ENCODE measurements at regions not wholly inside any gene's neighbourhood (a gene's known extent, or its start where the extent isn't known, plus 50 kb on each side); places are given as distances from the start of the nearest gene placed in this dataset.

GRCh38 chr2:6652251-6652650, 213.5 kb downstream of the CMPK2 start:
- Histone ChIP-seq H3K9ac (no peak overlapping the region), H3K27me3 (ENCODE audit: insufficient read depth) (no peaks in the 10 kb centered on the region), H3K36me3 (replicated peaks in 1 of 2; ENCODE audit: control insufficient read depth in 1 of 2, insufficient read depth in 2 of 2, low read length in 1 of 2) (no peaks in the 10 kb centered on the region), H3K4me1 (ENCODE audit: control insufficient read depth in 1 of 2, insufficient read depth in 2 of 2, low read depth in 1 of 2, low read length in 1 of 2) (no peaks in the 10 kb centered on the region; a peak in 1 of 4 replicates), H3K9me3 (no peaks in the 10 kb centered on the region), H3K27ac (ENCODE audit: low read depth in 2 of 2, low read length in 1 of 2) (no peak overlapping the region), H4K20me1 (ENCODE audit: insufficient read depth) (no peaks in the 10 kb centered on the region), H3K4me3 (ENCODE audit: low read depth in 2 of 2, low read length in 1 of 2) (no peak overlapping the region), H3K9me2 (no peaks in the 10 kb centered on the region), H3K4me2 (no peak overlapping the region), H3K79me2 (ENCODE audit: insufficient read depth) (no peaks in the 10 kb centered on the region), H2AFZ (ENCODE audit: low read depth) (no peak overlapping the region), H3F3A (replicated peaks; ENCODE audit: insufficient read depth) (no peaks in the 10 kb centered on the region)
- TF ChIP-seq RXRA (IDR thresholded peaks at IDR 0.05; ENCODE audit: borderline replicate concordance, low read depth) (no peak), NFIC (IDR thresholded peaks at IDR 0.05; ENCODE audit: borderline replicate concordance) (no peak), TAF1 (IDR thresholded peaks at IDR 0.05; ENCODE audit: borderline replicate concordance, low read depth, low read length) (no peak), JUND (IDR thresholded peaks at IDR 0.05) (no peak), CHD2 (IDR thresholded peaks at IDR 0.05; ENCODE audit: low read length, partially characterized antibody) (no peak), TCF12 (IDR thresholded peaks at IDR 0.05) (no peak), GABPA (IDR thresholded peaks at IDR 0.05; ENCODE audit: low read depth) (no peak), GATA2 (CRISPR knock-in tag; IDR thresholded peaks at IDR 0.05) (no peak)
- TF ChIP-seq, protein P1, sequence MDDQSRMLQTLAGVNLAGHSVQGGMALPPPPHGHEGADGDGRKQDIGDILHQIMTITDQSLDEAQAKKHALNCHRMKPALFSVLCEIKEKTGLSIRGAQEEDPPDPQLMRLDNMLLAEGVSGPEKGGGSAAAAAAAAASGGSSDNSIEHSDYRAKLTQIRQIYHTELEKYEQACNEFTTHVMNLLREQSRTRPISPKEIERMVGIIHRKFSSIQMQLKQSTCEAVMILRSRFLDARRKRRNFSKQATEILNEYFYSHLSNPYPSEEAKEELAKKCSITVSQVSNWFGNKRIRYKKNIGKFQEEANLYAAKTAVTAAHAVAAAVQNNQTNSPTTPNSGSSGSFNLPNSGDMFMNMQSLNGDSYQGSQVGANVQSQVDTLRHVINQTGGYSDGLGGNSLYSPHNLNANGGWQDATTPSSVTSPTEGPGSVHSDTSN (IDR thresholded peaks at IDR 0.05), result no peak
- TF ChIP-seq, protein P2, sequence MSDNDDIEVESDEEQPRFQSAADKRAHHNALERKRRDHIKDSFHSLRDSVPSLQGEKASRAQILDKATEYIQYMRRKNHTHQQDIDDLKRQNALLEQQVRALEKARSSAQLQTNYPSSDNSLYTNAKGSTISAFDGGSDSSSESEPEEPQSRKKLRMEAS (IDR thresholded peaks at IDR 0.05; ENCODE audit: low read depth), result no peak
- 21% methylated on average over 2 of the region's 2 CpGs for WGBS (ENCODE audit: low lambda C conversion rate)
- ChIA-PET POLR2A (no interaction called here), CTCF (no interaction called here)
- no peak for DNase-seq

DNA sequence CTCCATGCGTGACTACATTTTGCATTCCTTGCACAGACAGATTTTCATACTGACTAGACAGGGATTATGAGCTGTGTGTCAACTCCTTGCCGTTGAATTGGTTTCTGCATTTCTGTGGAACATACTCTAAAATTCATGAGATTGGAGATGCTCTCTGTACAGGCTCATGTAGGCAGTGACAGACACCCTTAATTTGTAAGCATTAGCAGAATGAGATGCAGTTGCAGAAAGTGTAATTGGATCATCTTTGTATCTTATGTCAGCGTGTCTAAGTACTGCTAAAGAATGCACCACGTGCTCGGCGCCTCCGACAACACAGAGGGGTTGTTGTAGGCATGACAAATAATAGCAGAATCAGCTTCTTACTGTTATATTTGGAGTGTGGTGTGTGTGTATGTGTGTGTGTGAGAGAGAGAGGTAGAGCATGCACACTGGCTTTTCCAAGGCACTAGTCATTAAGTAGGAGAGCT, 212.4 kb downstream of the CMPK2 start:
- H3K9me2 ChIP-seq, result no peaks in the 10 kb centered on the region
- H3K27ac ChIP-seq (ENCODE audit: low read depth in 2 of 2, low read length in 1 of 2), result no peak overlapping the region
- H3K36me3 ChIP-seq (replicated peaks in 1 of 2; ENCODE audit: control insufficient read depth in 1 of 2, insufficient read depth in 2 of 2, low read length in 1 of 2), result no peaks in the 10 kb centered on the region
- no peaks in the 10 kb centered on the region; a peak in 1 of 4 replicates for H3K4me1 ChIP-seq (ENCODE audit: control insufficient read depth in 1 of 2, insufficient read depth in 2 of 2, low read depth in 1 of 2, low read length in 1 of 2)
- H3F3A ChIP-seq (replicated peaks; ENCODE audit: insufficient read depth), result no peaks in the 10 kb centered on the region
- TF ChIP-seq TAF1 (IDR thresholded peaks at IDR 0.05; ENCODE audit: borderline replicate concordance, low read depth, low read length), result no peak
- no peak for TF ChIP-seq FOSL2 (IDR thresholded peaks at IDR 0.05; ENCODE audit: borderline replicate concordance, low read depth)
- no peak overlapping the region for H3K4me2 ChIP-seq
- H3K9ac ChIP-seq, result no peak overlapping the region
- ChIA-PET POLR2A (no interaction called here), CTCF (interaction anchor here (0.6 kb wide), 1 partner anchor 1661 kb away, joined by 3 read pairs; no protein-coding TSS in a partner anchor)
- 49% methylated on average over 7 of the region's 7 CpGs for WGBS (ENCODE audit: low lambda C conversion rate)
- DNase-seq, result no peak
- H3K4me3 ChIP-seq (ENCODE audit: low read depth in 2 of 2, low read length in 1 of 2), result no peak overlapping the region
- no peaks in the 10 kb centered on the region for H3K27me3 ChIP-seq (ENCODE audit: insufficient read depth)
- no peaks in the 10 kb centered on the region for H4K20me1 ChIP-seq (ENCODE audit: insufficient read depth)
- no peaks in the 10 kb centered on the region for H3K9me3 ChIP-seq
- H2AFZ ChIP-seq (ENCODE audit: low read depth), result no peak overlapping the region
- no peaks in the 10 kb centered on the region for H3K79me2 ChIP-seq (ENCODE audit: insufficient read depth)

DNA sequence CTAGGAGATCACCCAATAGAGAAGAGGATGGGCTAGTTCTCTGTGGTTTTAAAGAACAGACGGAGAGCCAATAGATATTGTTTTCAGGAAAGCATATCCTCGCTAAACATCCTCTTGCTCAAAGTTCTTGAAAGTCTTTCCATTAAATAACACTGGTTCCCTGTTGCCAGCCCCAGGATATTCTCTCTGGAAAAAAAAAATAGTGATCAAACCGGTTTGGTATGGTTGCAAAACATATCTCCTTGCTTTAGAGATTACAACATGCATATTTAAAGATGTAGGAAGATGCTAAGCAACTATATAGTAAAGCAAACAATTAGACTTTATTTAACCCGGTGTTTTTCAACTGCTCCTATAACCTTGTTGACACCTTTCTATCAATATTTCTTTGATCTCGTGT, 211.4 kb downstream of the CMPK2 start:
- H3K9ac ChIP-seq, result no peak overlapping the region
- no peak overlapping the region for H2AFZ ChIP-seq (ENCODE audit: low read depth)
- no peaks in the 10 kb centered on the region for H3K27me3 ChIP-seq (ENCODE audit: insufficient read depth)
- WGBS (ENCODE audit: low lambda C conversion rate), result 15% methylated on average over 5 of the region's 5 CpGs
- no peak for DNase-seq
- POLR2A ChIA-PET, result no interaction called here
- H3F3A ChIP-seq (replicated peaks; ENCODE audit: insufficient read depth), result no peaks in the 10 kb centered on the region
- H3K36me3 ChIP-seq (replicated peaks in 1 of 2; ENCODE audit: control insufficient read depth in 1 of 2, insufficient read depth in 2 of 2, low read length in 1 of 2), result no peaks in the 10 kb centered on the region
- no peaks in the 10 kb centered on the region for H3K79me2 ChIP-seq (ENCODE audit: insufficient read depth)
- CTCF ChIA-PET, result interaction anchor here (0.8 kb wide), 1 partner anchor 9 kb away, joined by 3 read pairs; no protein-coding TSS in a partner anchor
- H3K9me2 ChIP-seq, result no peaks in the 10 kb centered on the region
- no peaks in the 10 kb centered on the region for H3K9me3 ChIP-seq
- no peak overlapping the region for H3K4me2 ChIP-seq
- H3K4me1 ChIP-seq (ENCODE audit: control insufficient read depth in 1 of 2, insufficient read depth in 2 of 2, low read depth in 1 of 2, low read length in 1 of 2), result no peaks in the 10 kb centered on the region; a peak in 1 of 4 replicates
- H3K4me3 ChIP-seq (ENCODE audit: low read depth in 2 of 2, low read length in 1 of 2), result no peak overlapping the region
- H3K27ac ChIP-seq (ENCODE audit: low read depth in 2 of 2, low read length in 1 of 2), result no peak overlapping the region
- TF ChIP-seq TEAD4 (IDR thresholded peaks at IDR 0.05; ENCODE audit: borderline replicate concordance, insufficient read depth) (no peak), EZH2phosphoT487 (IDR thresholded peaks at IDR 0.05; ENCODE audit: borderline replicate concordance, low read depth) (no peak), SIN3A (IDR thresholded peaks at IDR 0.05; ENCODE audit: borderline replicate concordance, low read depth, low read length) (no peak)
- TF ChIP-seq, protein P3, sequence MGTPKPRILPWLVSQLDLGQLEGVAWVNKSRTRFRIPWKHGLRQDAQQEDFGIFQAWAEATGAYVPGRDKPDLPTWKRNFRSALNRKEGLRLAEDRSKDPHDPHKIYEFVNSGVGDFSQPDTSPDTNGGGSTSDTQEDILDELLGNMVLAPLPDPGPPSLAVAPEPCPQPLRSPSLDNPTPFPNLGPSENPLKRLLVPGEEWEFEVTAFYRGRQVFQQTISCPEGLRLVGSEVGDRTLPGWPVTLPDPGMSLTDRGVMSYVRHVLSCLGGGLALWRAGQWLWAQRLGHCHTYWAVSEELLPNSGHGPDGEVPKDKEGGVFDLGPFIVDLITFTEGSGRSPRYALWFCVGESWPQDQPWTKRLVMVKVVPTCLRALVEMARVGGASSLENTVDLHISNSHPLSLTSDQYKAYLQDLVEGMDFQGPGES (IDR thresholded peaks at IDR 0.05; ENCODE audit: low read depth, low read length), result no peak
- H4K20me1 ChIP-seq (ENCODE audit: insufficient read depth), result no peaks in the 10 kb centered on the region

All from SK-N-SH (cell line).